ENCODE measurements at regions not wholly inside any gene's neighbourhood (a gene's known extent, or its start where the extent isn't known, plus 50 kb on each side); places are given as distances from the start of the nearest gene placed in this dataset.

- CTCF ChIA-PET (ENCODE audit: partially characterized antibody) = interaction anchor here (1.4 kb wide), 1 partner anchor 51 kb away, joined by 4 read pairs; no protein-coding TSS in a partner anchor
- Histone ChIP-seq H3K14ac (ENCODE audit: insufficient read length) (no peak overlapping the region), H2BK120ac (replicated peaks; ENCODE audit: low read depth, low read length) (no peak overlapping the region), H3K4me1 (replicated peaks in 1 of 4; ENCODE audit: control insufficient read depth in 3 of 4, insufficient read depth in 4 of 4, low read length in 3 of 4) (no peaks in the 10 kb centered on the region), H2BK20ac (ENCODE audit: low read length) (no peak overlapping the region), H3K23ac (ENCODE audit: insufficient read length) (no peak overlapping the region), H3K56ac (replicated peaks; ENCODE audit: insufficient read length, low read depth, low read length) (no peak overlapping the region), H3K4me3 (ENCODE audit: extremely low read depth in 1 of 4, insufficient read depth in 2 of 4, low read depth in 3 of 4, low read length in 4 of 4) (no peak overlapping the region), H3K9me3 (ENCODE audit: insufficient read depth in 2 of 2, low read depth in 1 of 2, low read length in 1 of 2) (no peaks in the 10 kb centered on the region; a peak in 1 of 4 replicates), H3K4ac (replicated peaks; ENCODE audit: insufficient read length, low read depth, low read length) (no peak overlapping the region), H3K79me2 (ENCODE audit: control insufficient read depth in 1 of 2, insufficient read depth in 2 of 2, low read length in 2 of 2) (no peaks in the 10 kb centered on the region), H4K91ac (replicated peaks; ENCODE audit: insufficient read length, low read length) (no peak overlapping the region), H2AFZ (ENCODE audit: low read length) (no peak overlapping the region), H3K36me3 (ENCODE audit: control insufficient read depth in 2 of 4, insufficient read depth in 4 of 4, low read length in 3 of 4) (no peaks in the 10 kb centered on the region), H3K79me1 (ENCODE audit: low read depth, low read length) (no peaks in the 10 kb centered on the region), H3K23me2 (ENCODE audit: low read depth, low read length) (no peaks in the 10 kb centered on the region), H3K27ac (ENCODE audit: low read depth, low read length) (no peak overlapping the region), H2BK5ac (ENCODE audit: low read depth, low read length) (no peak overlapping the region), H3K9ac (replicated peaks in 1 of 4; ENCODE audit: extremely low read depth in 1 of 4, low read depth in 3 of 4, low read length in 3 of 4) (no peak overlapping the region), H3K27me3 (replicated peaks in 1 of 4; ENCODE audit: control insufficient read depth in 3 of 4, extremely low read depth in 1 of 4, insufficient read depth in 3 of 4, low read length in 3 of 4) (no peaks in the 10 kb centered on the region), H2AK5ac (ENCODE audit: low read depth, low read length) (no peak overlapping the region), H4K5ac (ENCODE audit: insufficient read length, low read depth, low read length) (no peak overlapping the region), H2BK12ac (ENCODE audit: low read depth, low read length) (no peak overlapping the region), H3K18ac (ENCODE audit: extremely low read depth, low read length) (no peak overlapping the region), H2BK15ac (ENCODE audit: low read length) (no peak overlapping the region), H4K8ac (ENCODE audit: extremely low read depth, insufficient read depth, low read length) (no peak overlapping the region), H3K4me2 (ENCODE audit: insufficient read depth in 1 of 2, low read depth in 2 of 2, low read length in 2 of 2) (no peak overlapping the region), H4K20me1 (replicated peaks in 1 of 2; ENCODE audit: control insufficient read depth in 1 of 2, insufficient read depth in 2 of 2, low read length in 2 of 2) (no peaks in the 10 kb centered on the region)
- POLR2A ChIA-PET (ENCODE audit: partially characterized antibody) = interaction anchor here (0.6 kb wide), 1 partner anchor 87 kb away, joined by 3 read pairs; no protein-coding TSS in a partner anchor
- 82% methylated on average over 13 of the region's 13 CpGs; no CpG with 5 or more reads in 1 of the 2 experiments for whole genome bisulfite sequencing, 2 experiments (ENCODE audit: extremely low coverage in 1 of 2, insufficient coverage in 1 of 2, insufficient read length in 1 of 2, insufficient replicate concordance in 2 of 2, low coverage in 1 of 2, low lambda C conversion rate in 2 of 2, missing lambda C conversion rate in 1 of 2)
- DNase-seq (ENCODE audit: low read depth in 1 of 2, low spot score in 2 of 2) (no peak), FAIRE-seq (no peak)
- TF ChIP-seq POU5F1 (IDR thresholded peaks at IDR 0.05; ENCODE audit: low read depth, low read length) (no peak), CHD1 (IDR thresholded peaks at IDR 0.05; ENCODE audit: low read depth, low read length) (no peak), NANOG (IDR thresholded peaks at IDR 0.05; ENCODE audit: insufficient read depth, low read depth, low read length, poor library complexity, severe bottlenecking) (no peak), SUZ12 (IDR thresholded peaks at IDR 0.05; ENCODE audit: low read length) (no peak), SIN3A (conservative IDR thresholded peaks at IDR 0.05 in 1 of 2, IDR thresholded peaks at IDR 0.05 in 1 of 2; ENCODE audit: low read depth in 1 of 2, low read length in 2 of 2) (no peak), JUN (IDR thresholded peaks at IDR 0.05; ENCODE audit: low read depth, low read length) (no peak), CHD2 (IDR thresholded peaks at IDR 0.05; ENCODE audit: low read length) (no peak), SP2 (IDR thresholded peaks at IDR 0.05; ENCODE audit: low read length) (no peak), E2F6 (IDR thresholded peaks at IDR 0.05) (no peak), KDM4A (IDR thresholded peaks at IDR 0.05; ENCODE audit: low read depth, low read length, severe bottlenecking) (no peak), SIRT6 (IDR thresholded peaks at IDR 0.05; ENCODE audit: low read length) (no peak), POLR2A (IDR thresholded peaks at IDR 0.05; ENCODE audit: control extremely low read depth in 1 of 2, low read depth in 2 of 2, low read length in 2 of 2) (no peak), KDM1A (IDR thresholded peaks at IDR 0.05; ENCODE audit: borderline replicate concordance, low read length) (no peak), JUND (IDR thresholded peaks at IDR 0.05; ENCODE audit: low read length) (no peak)
Observed at GRCh38 chr2:105494683-105495425, 96.0 kb upstream of the FHL2 start.
